Endothelial cell (in vitro differentiated cells): ENCODE measurements at regions not wholly inside any gene's neighbourhood (a gene's known extent, or its start where the extent isn't known, plus 50 kb on each side); places are given as distances from the start of the nearest gene placed in this dataset.

Experiments used
- DNase-seq: peaks from one replicate; pipeline ENCODE4 v3.0.0; 2021; ENCODE audit warnings: low spot score
- H3K27ac Mint-ChIP-seq: one replicate; pipeline ENCODE4 v1.8.0; 2021; ENCODE audit warnings: mixed read lengths, inconsistent platforms; ENCODE audit not compliant: unreplicated experiment
- H3K27me3 Mint-ChIP-seq: one replicate; pipeline ENCODE4 v1.8.0; 2021; ENCODE audit warnings: mild to moderate bottlenecking, moderate library complexity, mixed read lengths, inconsistent platforms; ENCODE audit not compliant: unreplicated experiment
- H3K36me3 Mint-ChIP-seq: one replicate; pipeline ENCODE4 v1.8.0; 2021; ENCODE audit warnings: mild to moderate bottlenecking, low read depth, mixed read lengths, inconsistent platforms; ENCODE audit not compliant: unreplicated experiment
- H3K4me1 Mint-ChIP-seq: one replicate; pipeline ENCODE4 v1.8.0; 2021; ENCODE audit warnings: mild to moderate bottlenecking, mixed read lengths, inconsistent platforms; ENCODE audit not compliant: unreplicated experiment
- H3K4me3 Mint-ChIP-seq: one replicate; pipeline ENCODE4 v1.8.0; 2021; ENCODE audit warnings: mild to moderate bottlenecking, mixed read lengths, inconsistent platforms; ENCODE audit not compliant: unreplicated experiment
- H3K9me3 Mint-ChIP-seq: one replicate; pipeline ENCODE4 v1.8.0; 2021; ENCODE audit warnings: mixed read lengths, inconsistent platforms; ENCODE audit not compliant: unreplicated experiment
- CTCF ChIP-seq: fragments of 200-600 bp; sonication (generic); IDR thresholded peaks from one replicate; pipeline ENCODE4 v1.5.0; 2021; ENCODE audit warnings: antibody characterized with exemption; ENCODE audit not compliant: unreplicated experiment

GRCh38 chr1:93753791-93754763, 72.4 kb upstream of the BCAR3 start:
- no peak for DNase-seq
- peak overlapping the region; percentile 59 for H3K27ac Mint-ChIP-seq

GRCh38 chr1:93751377-93752250, 70.0 kb upstream of the BCAR3 start:
- peaks cover 27% of the 10 kb centered on the region for H3K4me1 Mint-ChIP-seq
- H3K27ac Mint-ChIP-seq = no peak overlapping the region
- no peaks in the 10 kb centered on the region for H3K27me3 Mint-ChIP-seq
- H3K36me3 Mint-ChIP-seq = peaks cover 4% of the 10 kb centered on the region
- no peak for DNase-seq
- no peak for TF ChIP-seq CTCF
- no peaks in the 10 kb centered on the region for H3K9me3 Mint-ChIP-seq
- H3K4me3 Mint-ChIP-seq = no peak overlapping the region

More at GRCh38 chr1:93753791-93754763, 72.4 kb upstream of the BCAR3 start:
- Mint-ChIP-seq H3K9me3 (no peaks in the 10 kb centered on the region), H3K36me3 (no peaks in the 10 kb centered on the region), H3K4me1 (peaks cover 33% of the 10 kb centered on the region), H3K4me3 (no peak overlapping the region), H3K27me3 (no peaks in the 10 kb centered on the region)
- no peak for TF ChIP-seq CTCF

- Mint-ChIP-seq H3K36me3 (peaks cover 4% of the 10 kb centered on the region), H3K9me3 (no peaks in the 10 kb centered on the region), H3K4me3 (no peak overlapping the region), H3K4me1 (peaks cover 24% of the 10 kb centered on the region), H3K27ac (peak overlapping the region; percentile 25), H3K27me3 (no peaks in the 10 kb centered on the region)
- TF ChIP-seq CTCF = no peak
- peak; percentile 8 for DNase-seq
Measured at GRCh38 chr1:93750955-93751354, 69.3 kb upstream of the BCAR3 start.

- Mint-ChIP-seq H3K9me3 (no peaks in the 10 kb centered on the region), H3K27ac (no peak overlapping the region), H3K4me3 (no peak overlapping the region), H3K27me3 (no peaks in the 10 kb centered on the region), H3K36me3 (peaks cover 4% of the 10 kb centered on the region), H3K4me1 (peaks cover 24% of the 10 kb centered on the region)
- no peak for TF ChIP-seq CTCF
- peak; percentile 21 for DNase-seq
Measured at GRCh38 chr1:93749894-93750301, 68.3 kb upstream of the BCAR3 start.
